GM23248 (cell line): ENCODE measurements at regions not wholly inside any gene's neighbourhood (a gene's known extent, or its start where the extent isn't known, plus 50 kb on each side); places are given as distances from the start of the nearest gene placed in this dataset.

Experiments used
- DNase-seq: peaks from one replicate; pipeline ENCODE4 v3.0.0-alpha.2; 2015
- H2AFZ ChIP-seq: fragments of 200-600 bp; sonication (generic); 2 replicates; pipeline ENCODE4 v1.6.1; 2016; ENCODE audit warnings: antibody characterized with exemption
- H3F3A ChIP-seq: fragments of 200-600 bp; sonication (generic); 2 replicates; pipeline ENCODE4 v1.6.1; 2016; ENCODE audit warnings: mild to moderate bottlenecking, antibody characterized with exemption, mixed run types; ENCODE audit not compliant: insufficient read depth
- H3K27ac ChIP-seq: fragments of 200-600 bp; sonication (generic); 2 replicates; pipeline ENCODE4 v1.5.1; 2016; ENCODE audit warnings: mild to moderate bottlenecking
- H3K27me3 ChIP-seq: fragments of 200-600 bp; sonication (generic); replicated peaks from 2 replicates; pipeline ENCODE4 v1.6.1; 2016; ENCODE audit warnings: mild to moderate bottlenecking; ENCODE audit not compliant: insufficient read depth
- H3K36me3 ChIP-seq: fragments of 200-600 bp; sonication (generic); 2 replicates; pipeline ENCODE4 v1.6.1; 2016; ENCODE audit warnings: low read depth, mild to moderate bottlenecking
- H3K4me1 ChIP-seq: fragments of 200-600 bp; sonication (generic); 2 replicates; pipeline ENCODE4 v1.6.1; 2016; ENCODE audit warnings: mild to moderate bottlenecking; ENCODE audit not compliant: insufficient read depth
- H3K4me2 ChIP-seq: fragments of 200-600 bp; sonication (generic); one replicate; pipeline ENCODE4 v1.6.1; 2016; ENCODE audit warnings: mild to moderate bottlenecking; ENCODE audit not compliant: unreplicated experiment
- H3K4me3 ChIP-seq: fragments of 200-600 bp; sonication (generic); 2 replicates; pipeline ENCODE4 v1.5.1; 2016; ENCODE audit warnings: mild to moderate bottlenecking
- H3K79me2 ChIP-seq: fragments of 200-600 bp; sonication (generic); 2 replicates; pipeline ENCODE4 v1.6.1; 2016; ENCODE audit warnings: mild to moderate bottlenecking; ENCODE audit not compliant: insufficient read depth
- H3K9ac ChIP-seq: fragments of 200-600 bp; sonication (generic); 2 replicates; pipeline ENCODE4 v1.6.1; 2016; ENCODE audit warnings: mild to moderate bottlenecking
- H3K9me2 ChIP-seq: fragments of 200-600 bp; sonication (generic); 2 replicates; pipeline ENCODE4 v1.6.1; 2016; ENCODE audit warnings: mixed run types, mild to moderate bottlenecking, moderate library complexity; ENCODE audit not compliant: insufficient read depth
- H3K9me3 ChIP-seq: fragments of 200-600 bp; sonication (generic); one replicate; pipeline ENCODE4 v1.6.1; 2017; ENCODE audit warnings: low read depth
- H4K20me1 ChIP-seq: fragments of 200-600 bp; sonication (generic); 2 replicates; pipeline ENCODE4 v1.6.0; 2016; ENCODE audit not compliant: insufficient read depth
- EZH2 ChIP-seq: fragments of 200-600 bp; sonication (generic); IDR thresholded peaks from 2 replicates; pipeline ENCODE4 v1.6.1; 2018; ENCODE audit warnings: antibody characterized with exemption, mild to moderate bottlenecking; ENCODE audit not compliant: insufficient read depth, poor library complexity, severe bottlenecking
- EZH2phosphoT487 ChIP-seq: fragments of 200-600 bp; sonication (generic); IDR thresholded peaks from 2 replicates; pipeline ENCODE4 v1.6.1; 2018; ENCODE audit warnings: antibody characterized with exemption, moderate library complexity, mild to moderate bottlenecking, low read depth; ENCODE audit not compliant: insufficient read depth
- WGBS, 2 experiments: methylation state at CpG; one replicate each; pipeline ENCODE4 v1.1.6; 2015 to 2017; ENCODE audit warnings: low lambda C conversion rate in 2 of 2, low coverage in 1 of 2; ENCODE audit errors: missing lambda C conversion rate in 2 of 2; 5-methylcytosine and 5-hydroxymethylcytosine counted together
- in situ Hi-C: fragments of 300-500 bp; cut with MboI; formaldehyde crosslinking; loops from 2 replicates; pipeline ENCODE4 v1.15.0; 2020

DNA sequence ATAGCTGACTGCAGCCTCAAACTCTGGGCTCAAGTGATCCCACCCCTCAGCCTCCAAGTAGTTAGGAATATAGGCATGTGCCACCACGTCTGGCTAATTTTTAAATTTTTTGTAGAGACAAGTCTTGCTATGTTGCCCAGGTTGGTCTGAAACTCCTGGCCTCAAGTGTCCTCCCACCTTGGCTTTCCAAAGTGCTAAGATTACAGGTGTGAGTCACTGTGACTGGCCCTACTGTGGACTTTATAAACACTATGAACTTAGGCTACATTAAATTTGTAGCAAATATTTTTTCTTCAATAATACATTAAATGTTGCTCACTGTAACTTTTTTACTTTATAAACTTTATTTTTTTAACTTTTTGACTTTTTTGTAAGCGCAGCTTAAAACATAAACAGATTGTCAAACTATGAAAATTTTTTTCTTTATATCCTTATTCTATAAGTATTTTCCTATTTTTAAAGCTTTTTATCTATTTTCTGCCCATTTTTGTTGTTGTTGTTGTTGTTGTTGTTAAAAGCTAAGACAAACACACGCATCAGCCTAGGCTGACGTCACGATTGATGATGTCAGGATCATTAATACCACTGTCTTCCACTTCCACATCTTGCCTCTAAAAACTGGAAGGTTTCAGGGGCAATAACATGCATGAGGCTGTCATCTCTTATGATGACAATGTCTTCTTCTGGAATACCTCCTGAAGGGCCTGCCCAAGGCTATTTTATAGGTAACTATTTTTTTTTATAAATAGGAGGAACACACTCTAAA lies 204.2 kb downstream of the KLF5 start:
- no peaks in the 10 kb centered on the region for H3K4me1 ChIP-seq
- no peak overlapping the region for H3K9ac ChIP-seq
- in situ Hi-C loops, result no loop called here
- H3K27ac ChIP-seq, result no peak overlapping the region
- TF ChIP-seq EZH2phosphoT487 (no peak), EZH2 (no peak)
- no peaks in the 10 kb centered on the region for H3K9me2 ChIP-seq
- H3K9me3 ChIP-seq, result no peaks in the 10 kb centered on the region
- no peaks in the 10 kb centered on the region for H4K20me1 ChIP-seq
- no peaks in the 10 kb centered on the region for H3K79me2 ChIP-seq
- no peak for DNase-seq
- no peaks in the 10 kb centered on the region for H3F3A ChIP-seq
- H3K4me2 ChIP-seq, result no peak overlapping the region
- no peaks in the 10 kb centered on the region for H3K27me3 ChIP-seq
- WGBS, 2 experiments, result 55 to 60% methylated on average over 5 of the region's 5 CpGs
- H3K4me3 ChIP-seq, result no peak overlapping the region
- no peak overlapping the region for H2AFZ ChIP-seq
- no peaks in the 10 kb centered on the region for H3K36me3 ChIP-seq

DNA sequence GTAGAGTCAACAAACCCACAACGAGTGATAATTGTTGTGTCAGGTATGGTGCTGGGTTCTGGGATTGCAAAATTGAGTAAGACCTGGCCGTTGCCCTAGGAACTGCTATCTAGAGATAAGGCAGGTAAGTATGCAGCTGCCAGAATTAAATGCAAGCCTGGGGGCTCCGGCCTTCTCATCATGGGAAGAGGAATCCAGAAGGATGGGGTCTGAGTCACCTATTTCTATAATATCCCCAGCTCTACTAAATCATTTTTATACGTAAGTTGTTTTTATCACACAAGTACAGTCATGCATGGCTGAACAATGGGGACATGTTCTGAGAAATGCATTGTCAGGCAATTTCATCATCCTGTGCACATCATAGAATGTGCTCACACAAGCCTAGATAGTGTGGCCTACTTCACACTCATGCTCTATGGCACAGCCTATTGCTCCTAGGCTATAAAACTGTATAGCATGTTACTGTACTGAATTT lies 203.0 kb downstream of the KLF5 start:
- H3F3A ChIP-seq, result no peaks in the 10 kb centered on the region
- TF ChIP-seq EZH2, result no peak
- no peak for TF ChIP-seq EZH2phosphoT487
- in situ Hi-C loops, result no loop called here
- H3K4me3 ChIP-seq, result no peak overlapping the region
- DNase-seq, result peak; percentile 10
- 40 to 49% methylated on average over 4 of the region's 4 CpGs for WGBS, 2 experiments
- no peaks in the 10 kb centered on the region for H3K4me1 ChIP-seq
- H3K79me2 ChIP-seq, result no peaks in the 10 kb centered on the region
- no peaks in the 10 kb centered on the region for H3K36me3 ChIP-seq
- H3K9ac ChIP-seq, result no peak overlapping the region
- no peak overlapping the region for H2AFZ ChIP-seq
- H3K9me3 ChIP-seq, result no peaks in the 10 kb centered on the region
- no peaks in the 10 kb centered on the region for H4K20me1 ChIP-seq
- H3K4me2 ChIP-seq, result no peak overlapping the region
- no peaks in the 10 kb centered on the region for H3K9me2 ChIP-seq
- no peaks in the 10 kb centered on the region for H3K27me3 ChIP-seq
- no peak overlapping the region for H3K27ac ChIP-seq

DNA sequence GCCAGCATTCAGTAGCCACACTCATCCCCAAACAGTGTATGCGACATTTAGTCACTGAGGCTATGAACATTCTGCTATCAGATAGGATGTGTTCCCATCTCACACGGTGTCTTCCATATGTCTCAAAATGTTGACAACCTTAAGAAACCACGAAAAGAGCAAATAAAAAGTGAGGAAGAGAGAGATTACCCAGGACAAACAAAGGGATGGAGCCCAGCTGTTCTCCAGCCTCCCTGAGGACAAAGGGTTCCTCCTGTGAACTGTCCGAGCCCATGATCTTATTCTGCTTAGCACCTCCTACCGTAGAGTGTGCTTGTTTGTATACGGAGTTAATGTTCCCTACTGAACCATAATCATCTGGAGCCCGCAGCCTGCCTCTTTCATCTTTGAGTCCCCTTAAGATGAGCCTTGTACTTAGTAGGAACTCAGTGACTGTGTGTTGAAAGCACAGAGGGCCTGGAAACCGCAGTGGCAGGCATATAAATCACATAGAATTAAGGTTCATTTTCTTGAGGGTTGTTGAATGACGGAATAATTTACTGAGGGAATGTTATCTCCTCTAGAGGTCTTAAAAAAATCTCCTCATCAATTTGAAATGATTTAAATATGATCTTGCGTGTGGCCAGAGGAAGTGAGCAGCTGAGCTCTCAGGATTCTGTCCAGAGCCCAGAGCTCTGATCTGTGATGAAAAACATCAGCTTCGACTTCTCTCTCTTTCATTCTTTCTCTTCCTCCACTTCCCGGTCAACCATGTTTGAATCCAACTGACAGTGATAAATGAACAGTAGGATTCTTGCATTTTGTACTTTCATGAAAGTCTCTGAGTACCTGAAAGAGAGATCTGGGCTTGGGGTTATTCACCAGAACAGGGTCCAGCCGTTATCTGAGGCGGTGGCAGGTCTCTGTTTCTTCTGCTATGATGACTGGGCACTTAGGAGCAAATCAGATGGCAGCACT lies 200.5 kb downstream of the KLF5 start:
- Histone ChIP-seq H3K4me2 (no peak overlapping the region), H3K36me3 (no peaks in the 10 kb centered on the region), H3K79me2 (no peaks in the 10 kb centered on the region), H3K9ac (no peak overlapping the region), H3F3A (peaks cover 4% of the 10 kb centered on the region; the same call in 1 of the 2 replicates), H4K20me1 (no peaks in the 10 kb centered on the region), H3K9me3 (no peaks in the 10 kb centered on the region), H2AFZ (no peak overlapping the region), H3K4me3 (no peak overlapping the region), H3K27ac (no peak overlapping the region), H3K27me3 (no peaks in the 10 kb centered on the region), H3K4me1 (peaks cover 6% of the 10 kb centered on the region; the same call in 1 of the 2 replicates), H3K9me2 (no peaks in the 10 kb centered on the region)
- 50% methylated on average over 14 of the region's 14 CpGs for WGBS, 2 experiments
- no peak for DNase-seq
- TF ChIP-seq EZH2phosphoT487, result no peak
- in situ Hi-C loops, result no loop called here

DNA sequence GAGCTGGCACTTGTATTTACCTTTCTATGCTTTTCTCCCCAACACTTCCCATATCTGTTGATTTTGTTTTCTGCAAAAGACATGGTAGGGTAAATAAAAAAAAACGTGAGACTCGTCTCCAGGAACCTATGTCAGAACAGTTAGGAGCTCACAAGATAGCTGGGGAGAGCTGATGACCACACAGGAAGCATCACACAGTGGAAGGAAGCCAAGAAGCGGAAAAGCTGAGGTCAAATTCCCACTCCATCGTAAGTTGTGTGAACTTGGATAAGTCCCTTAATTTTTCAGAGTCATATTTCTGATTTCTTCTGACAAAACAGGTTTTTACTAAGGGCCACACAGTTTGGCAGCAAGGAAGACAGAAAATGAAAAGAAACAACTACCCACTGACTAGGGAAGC lies 199.6 kb downstream of the KLF5 start:
- peaks cover 6% of the 10 kb centered on the region; the same call in 1 of the 2 replicates for H3K4me1 ChIP-seq
- H3F3A ChIP-seq, result peaks cover 4% of the 10 kb centered on the region; the same call in 1 of the 2 replicates
- H2AFZ ChIP-seq, result no peak overlapping the region
- H3K27me3 ChIP-seq, result no peaks in the 10 kb centered on the region
- no peaks in the 10 kb centered on the region for H3K79me2 ChIP-seq
- no peak overlapping the region for H3K4me3 ChIP-seq
- no peak for DNase-seq
- H3K9me3 ChIP-seq, result no peaks in the 10 kb centered on the region
- WGBS, 2 experiments, result 44 to 47% methylated on average over 4 of the region's 4 CpGs
- no peaks in the 10 kb centered on the region for H3K36me3 ChIP-seq
- in situ Hi-C loops, result no loop called here
- TF ChIP-seq EZH2phosphoT487, result no peak
- H3K27ac ChIP-seq, result no peak overlapping the region
- no peak overlapping the region for H3K4me2 ChIP-seq
- H4K20me1 ChIP-seq, result no peaks in the 10 kb centered on the region
- H3K9me2 ChIP-seq, result no peaks in the 10 kb centered on the region
- H3K9ac ChIP-seq, result no peak overlapping the region
